ENCODE measurements at regions not wholly inside any gene's neighbourhood (a gene's known extent, or its start where the extent isn't known, plus 50 kb on each side); places are given as distances from the start of the nearest gene placed in this dataset.

GRCh38 chrX:20463296-20464075 lies 196.8 kb upstream of the RPS6KA3 start:
- no peak for DNase-seq

GRCh38 chrX:20461576-20461975 lies 194.9 kb upstream of the RPS6KA3 start:
- no peak for DNase-seq

- DNase-seq, result no peak
Measured at GRCh38 chrX:20461002-20461401, 194.3 kb upstream of the RPS6KA3 start.

GRCh38 chrX:20459410-20460350 lies 193.0 kb upstream of the RPS6KA3 start:
- DNase-seq, result no peak

- DNase-seq, result no peak
Measured at GRCh38 chrX:20456971-20457370, 190.3 kb upstream of the RPS6KA3 start.

- no peak for DNase-seq
Measured at GRCh38 chrX:20455001-20455400, 188.3 kb upstream of the RPS6KA3 start.

- no peak for DNase-seq
Measured at GRCh38 chrX:20454117-20454516, 187.4 kb upstream of the RPS6KA3 start.

- no peak for DNase-seq
Measured at GRCh38 chrX:20452487-20452886, 185.8 kb upstream of the RPS6KA3 start.

- DNase-seq, result no peak
Measured at GRCh38 chrX:20451929-20452328, 185.2 kb upstream of the RPS6KA3 start.

GRCh38 chrX:20445109-20445508 lies 178.4 kb upstream of the RPS6KA3 start:
- no peak for DNase-seq

- peak; percentile 74 for DNase-seq
Measured at GRCh38 chrX:20442597-20442996, 175.9 kb upstream of the RPS6KA3 start.

- no peak for DNase-seq
Measured at GRCh38 chrX:20441123-20441522, 174.4 kb upstream of the RPS6KA3 start.

GRCh38 chrX:20438871-20439526 lies 172.3 kb upstream of the RPS6KA3 start:
- DNase-seq, result no peak

GRCh38 chrX:20437683-20438082 lies 171.0 kb upstream of the RPS6KA3 start:
- DNase-seq, result no peak

GRCh38 chrX:20435913-20436312 lies 169.2 kb upstream of the RPS6KA3 start:
- DNase-seq, result no peak

- DNase-seq, result no peak
Measured at GRCh38 chrX:20434986-20435385, 168.3 kb upstream of the RPS6KA3 start.

- no peak for DNase-seq
Measured at GRCh38 chrX:20433388-20433775, 166.7 kb upstream of the RPS6KA3 start.

- DNase-seq, result no peak
Measured at GRCh38 chrX:20432746-20433387, 166.2 kb upstream of the RPS6KA3 start.

GRCh38 chrX:20432048-20432447 lies 165.3 kb upstream of the RPS6KA3 start:
- DNase-seq, result no peak

GRCh38 chrX:20431486-20431885 lies 164.8 kb upstream of the RPS6KA3 start:
- DNase-seq, result no peak

GRCh38 chrX:20427173-20427770 lies 160.6 kb upstream of the RPS6KA3 start:
- no peak for DNase-seq

- DNase-seq, result no peak
Measured at GRCh38 chrX:20421697-20422096, 155.0 kb upstream of the RPS6KA3 start.

All from effector CD4-positive, alpha-beta T cell (primary cell).